ENCODE measurements at regions not wholly inside any gene's neighbourhood (a gene's known extent, or its start where the extent isn't known, plus 50 kb on each side); places are given as distances from the start of the nearest gene placed in this dataset.

DNA sequence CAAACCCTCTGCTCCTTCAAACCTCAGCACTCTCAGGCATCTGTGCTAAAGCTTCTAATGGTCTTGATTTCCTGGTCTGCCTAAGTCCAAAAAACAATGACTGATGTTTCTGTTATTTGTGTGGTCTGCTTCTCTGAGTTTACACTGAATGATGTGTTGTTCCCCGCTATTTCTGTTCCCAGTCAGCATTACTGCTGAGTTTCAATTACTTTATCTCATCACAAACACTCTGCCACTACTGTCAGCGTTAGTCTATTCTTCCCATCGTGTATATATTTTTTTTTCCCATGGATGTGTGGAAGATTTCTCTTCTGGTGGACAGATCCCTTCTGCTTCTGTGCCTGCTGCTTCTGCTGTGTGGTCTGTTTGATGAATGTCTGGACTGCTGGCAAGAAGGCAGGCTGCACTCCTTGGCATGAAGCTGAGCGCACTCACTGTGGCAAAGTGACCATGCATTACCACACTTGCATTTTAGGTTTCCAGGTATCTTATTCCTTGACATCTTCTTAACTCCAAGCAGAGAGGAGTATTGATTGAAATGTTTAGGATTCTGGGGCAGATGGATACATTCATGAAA is 106.9 kb upstream of the PAQR3 start:
- TF ChIP-seq CTCF (IDR thresholded peaks at IDR 0.05; ENCODE audit: borderline replicate concordance, extremely low read depth, low read length, poor library complexity, severe bottlenecking) (no peak), EZH2 (IDR thresholded peaks at IDR 0.05; ENCODE audit: borderline replicate concordance, low read depth, low read length, severe bottlenecking) (no peak)

Data from DND-41 (cell line).